ENCODE measurements at regions not wholly inside any gene's neighbourhood (a gene's known extent, or its start where the extent isn't known, plus 50 kb on each side); places are given as distances from the start of the nearest gene placed in this dataset.

- TF ChIP-seq USF1 (IDR thresholded peaks at IDR 0.05) (no peak), FOXM1 (IDR thresholded peaks at IDR 0.05; ENCODE audit: borderline replicate concordance, low read depth) (no peak), CREB1 (IDR thresholded peaks at IDR 0.05; ENCODE audit: low read depth) (no peak), TCF12 (IDR thresholded peaks at IDR 0.05; ENCODE audit: low read depth) (no peak), CEBPB (IDR thresholded peaks at IDR 0.05) (no peak), EP300 (IDR thresholded peaks at IDR 0.05; ENCODE audit: borderline replicate concordance) (no peak), TAF1 (IDR thresholded peaks at IDR 0.05; ENCODE audit: low read depth) (no peak), REST (IDR thresholded peaks at IDR 0.05; ENCODE audit: low read depth) (no peak), MAX (IDR thresholded peaks at IDR 0.05) (no peak), RAD21 (IDR thresholded peaks at IDR 0.05; ENCODE audit: low read depth) (no peak)
Measured at GRCh38 chr1:178639326-178639725, 85.7 kb upstream of the RALGPS2 start.

Data from Ishikawa (cell line).